Endothelial cell of umbilical vein (primary cell): ENCODE measurements at regions not wholly inside any gene's neighbourhood (a gene's known extent, or its start where the extent isn't known, plus 50 kb on each side); places are given as distances from the start of the nearest gene placed in this dataset.

Source experiments
- BruUV-seq: library from RNA; stranded (reverse); fragments of 400-500 nt; replicated peaks from 2 replicates; lab custom pipeline; 2021; lab: Mats Ljungman, UMichigan
- CTCF ChIA-PET: fragments of 300-600, 350-600 bp; sonication (Branson Sonifier 250); formaldehyde crosslinking; loops from one replicate; lab custom pipeline; 2021; ENCODE audit warnings: antibody characterized with exemption, inconsistent platforms; lab: Charles Lee
- POLR2A ChIA-PET: fragments of 300-600, 350-600 bp; sonication (Branson Sonifier 250); formaldehyde crosslinking; loops from one replicate; lab custom pipeline; 2021; ENCODE audit warnings: antibody characterized with exemption, inconsistent platforms; lab: Charles Lee
- DNase-seq: peaks from one replicate; pipeline ENCODE4 v3.0.0-alpha.2; 2011; ENCODE audit warnings: low read depth, low spot score
- FAIRE-seq: peaks from 2 replicates; lab custom pipeline; 2011; peaks lifted over from hg19 to GRCh38; lab: Jason Lieb, UNC
- H2AFZ ChIP-seq: 2 replicates; pipeline ENCODE4 v1.6.0; 2012; ENCODE audit warnings: low read depth, low read length, control low read depth, inconsistent platforms
- H3K27ac ChIP-seq: 2 replicates; pipeline ENCODE4 v1.5.1; 2011; ENCODE audit warnings: low read depth, mild to moderate bottlenecking, control low read depth, low read length, moderate library complexity; ENCODE audit not compliant: insufficient read depth
- H3K27me3 ChIP-seq, 2 experiments: 2 replicates each; pipeline versions ENCODE4 v1.6.0 to v1.6.1; 2011; ENCODE audit warnings: low read length in 2 of 2, mixed read lengths in 1 of 2; ENCODE audit not compliant: control insufficient read depth in 2 of 2, insufficient read depth in 2 of 2
- H3K36me3 ChIP-seq, 2 experiments: 2 replicates in 1 of 2; 3 replicates in 1 of 2; pipeline ENCODE4 v1.5.1; 2011; ENCODE audit warnings: low read length in 2 of 2, mild to moderate bottlenecking in 1 of 2, moderate library complexity in 1 of 2; ENCODE audit not compliant: control insufficient read depth in 2 of 2, insufficient read depth in 2 of 2; ENCODE audit errors: extremely low read depth in 1 of 2
- H3K4me1 ChIP-seq: 3 replicates; pipeline ENCODE4 v1.5.1; 2011; ENCODE audit warnings: mild to moderate bottlenecking, low read length; ENCODE audit not compliant: control insufficient read depth, insufficient read depth; ENCODE audit errors: extremely low read depth
- H3K4me2 ChIP-seq: 2 replicates; pipeline ENCODE4 v1.6.1; 2011; ENCODE audit warnings: low read length, control low read depth, mixed read lengths; ENCODE audit not compliant: insufficient read depth
- H3K4me3 ChIP-seq, 3 experiments: fragments of 200-600 bp in 1 of 3; sonication (generic), shearing (Covaris generic) in 1 of 3; replicated peaks in 1 of 3; 2 replicates each; pipeline ENCODE4 v1.5.1; 2011 to 2016; ENCODE audit warnings: control low read depth in 3 of 3, low read length in 3 of 3, mild to moderate bottlenecking in 2 of 3, inconsistent platforms in 1 of 3, low read depth in 1 of 3, moderate library complexity in 1 of 3; ENCODE audit not compliant: insufficient read depth in 1 of 3
- H3K79me2 ChIP-seq: 2 replicates; pipeline ENCODE4 v1.6.0; 2012; ENCODE audit warnings: low read length, inconsistent platforms; ENCODE audit not compliant: control insufficient read depth, insufficient read depth
- H3K9ac ChIP-seq: replicated peaks from 2 replicates; pipeline ENCODE3; 2011; ENCODE audit warnings: low read length, control low read depth; ENCODE audit not compliant: insufficient read depth; ENCODE audit errors: extremely low read depth
- H3K9me1 ChIP-seq: replicated peaks from 3 replicates; pipeline ENCODE4 v1.6.0; 2011; ENCODE audit warnings: mild to moderate bottlenecking, low read length; ENCODE audit not compliant: control insufficient read depth, insufficient read depth; ENCODE audit errors: extremely low read depth
- H3K9me3 ChIP-seq: replicated peaks from 2 replicates; pipeline ENCODE4 v1.5.1; 2012; ENCODE audit warnings: low read length, inconsistent platforms; ENCODE audit not compliant: control insufficient read depth, insufficient read depth
- H4K20me1 ChIP-seq: replicated peaks from 2 replicates; pipeline ENCODE3; 2011; ENCODE audit warnings: mild to moderate bottlenecking, low read length; ENCODE audit not compliant: control insufficient read depth, insufficient read depth; ENCODE audit errors: extremely low read depth
- CTCF ChIP-seq, 2 donors: IDR thresholded peaks; 1 replicate in 1 of 2; 2 replicates in 1 of 2; pipeline ENCODE4 v1.5.1; 2011; ENCODE audit warnings: low read length in 2 of 2, mild to moderate bottlenecking in 2 of 2, moderate library complexity in 2 of 2, control low read depth in 1 of 2, inconsistent platforms in 1 of 2, low read depth in 1 of 2; ENCODE audit not compliant: insufficient read depth in 1 of 2; ENCODE audit errors: extremely low read depth in 1 of 2
- EZH2 ChIP-seq: IDR thresholded peaks from 2 replicates; pipeline ENCODE4 v1.6.1; 2012; ENCODE audit warnings: borderline replicate concordance, low read depth, mild to moderate bottlenecking, moderate library complexity, low read length, inconsistent platforms; ENCODE audit not compliant: severe bottlenecking
- FOS ChIP-seq: IDR thresholded peaks from 2 replicates; pipeline ENCODE4 v1.6.1; 2011; ENCODE audit warnings: mild to moderate bottlenecking, low read length, moderate library complexity, borderline replicate concordance; ENCODE audit not compliant: insufficient read depth
- GATA2 ChIP-seq: IDR thresholded peaks from 2 replicates; pipeline ENCODE4 v1.7.0; 2011; ENCODE audit warnings: low read depth, mild to moderate bottlenecking, moderate library complexity, mixed read lengths, low read length; ENCODE audit not compliant: insufficient read length, insufficient read depth
- JUN ChIP-seq: IDR thresholded peaks from 2 replicates; pipeline ENCODE4 v1.6.1; 2011; ENCODE audit warnings: borderline replicate concordance, low read depth; ENCODE audit not compliant: insufficient read length, insufficient read depth
- MAX ChIP-seq: IDR thresholded peaks from 2 replicates; pipeline ENCODE4 v1.6.1; 2011; ENCODE audit not compliant: insufficient read depth, insufficient read length
- POLR2AphosphoS5 ChIP-seq: IDR thresholded peaks from 2 replicates; pipeline ENCODE4 v1.6.1; 2012; ENCODE audit warnings: low read depth, mild to moderate bottlenecking, control low read depth, low read length, moderate library complexity; ENCODE audit not compliant: insufficient read depth
- dilution Hi-C: fragments of 300-500 bp; cut with MboI; formaldehyde crosslinking; loops from one replicate; pipeline ENCODE4 v1.15.0; 2019; ENCODE audit warnings: low sequenced_read_pairs; ENCODE audit not compliant: extremely low pct_ligation_motif_present
- intact Hi-C: fragments of 100-400 bp; cut with micrococcal nuclease; formaldehyde crosslinking; loops from one replicate; pipeline ENCODE4 v1.10.0; 2022

GRCh38 chr3:74137790-74138189 lies 476.7 kb downstream of the CNTN3 start:
- dilution Hi-C loops = no loop called here
- H3K9me3 ChIP-seq = no peaks in the 10 kb centered on the region
- FAIRE-seq = no peak
- no peaks in the 10 kb centered on the region for H3K9me1 ChIP-seq
- H3K9ac ChIP-seq = no peak overlapping the region
- H4K20me1 ChIP-seq = no peaks in the 10 kb centered on the region
- H3K36me3 ChIP-seq = no peaks in the 10 kb centered on the region
- intact Hi-C loops = no loop called here
- ChIA-PET POLR2A (no interaction called here), CTCF (no interaction called here)
- no peaks in the 10 kb centered on the region for H3K4me1 ChIP-seq
- H3K27me3 ChIP-seq = no peaks in the 10 kb centered on the region
- no peak overlapping the region for H3K27ac ChIP-seq
- H3K4me3 ChIP-seq = no peak overlapping the region
- H2AFZ ChIP-seq = no peak overlapping the region
- BruUV-seq = no TSS peak
- no peak overlapping the region for H3K4me2 ChIP-seq
- TF ChIP-seq CTCF (IDR thresholded peaks at IDR 0.05; ENCODE audit: extremely low read depth in 1 of 2, insufficient read depth in 1 of 2, low read depth in 1 of 2, low read length in 2 of 2) = no peak
- no peak for TF ChIP-seq JUN
- no peak for TF ChIP-seq GATA2
- no peak for TF ChIP-seq MAX
- TF ChIP-seq POLR2AphosphoS5 = no peak
- TF ChIP-seq EZH2 = no peak
- no peaks in the 10 kb centered on the region for H3K79me2 ChIP-seq
- no peak for DNase-seq

GRCh38 chr3:74135808-74136207 lies 478.7 kb downstream of the CNTN3 start:
- Histone ChIP-seq H3K27ac (no peak overlapping the region), H3K4me2 (no peak overlapping the region), H2AFZ (no peak overlapping the region), H3K4me3 (no peak overlapping the region), H3K9me1 (no peaks in the 10 kb centered on the region), H4K20me1 (no peaks in the 10 kb centered on the region), H3K27me3 (no peaks in the 10 kb centered on the region), H3K4me1 (no peaks in the 10 kb centered on the region), H3K9ac (no peak overlapping the region), H3K36me3 (no peaks in the 10 kb centered on the region), H3K9me3 (no peaks in the 10 kb centered on the region), H3K79me2 (no peaks in the 10 kb centered on the region)
- ChIA-PET CTCF (no interaction called here), POLR2A (no interaction called here)
- no peak for TF ChIP-seq FOS
- TF ChIP-seq CTCF (IDR thresholded peaks at IDR 0.05; ENCODE audit: extremely low read depth in 1 of 2, insufficient read depth in 1 of 2, low read depth in 1 of 2, low read length in 2 of 2) = no peak
- TF ChIP-seq GATA2 = no peak
- dilution Hi-C loops (no loop called here), intact Hi-C loops (no loop called here)
- no peak for FAIRE-seq
- no TSS peak for BruUV-seq
- DNase-seq = no peak
